IgD-negative memory B cell (primary cell): ENCODE measurements at regions not wholly inside any gene's neighbourhood (a gene's known extent, or its start where the extent isn't known, plus 50 kb on each side); places are given as distances from the start of the nearest gene placed in this dataset.

Source experiments
- H3K27ac Mint-ChIP-seq, 3 donors: one replicate each; pipeline ENCODE4 v1.8.0; 2020 to 2022; ENCODE audit warnings: mild to moderate bottlenecking in 3 of 3, mixed read lengths in 3 of 3, moderate library complexity in 1 of 3
- H3K27me3 Mint-ChIP-seq: one replicate; pipeline ENCODE4 v1.8.0; 2021; ENCODE audit warnings: mixed read lengths
- H3K36me3 Mint-ChIP-seq: one replicate; pipeline ENCODE4 v1.8.0; 2020; ENCODE audit warnings: mild to moderate bottlenecking, mixed read lengths
- H3K4me1 Mint-ChIP-seq, 3 donors: one replicate each; pipeline ENCODE4 v1.8.0; 2020 to 2022; ENCODE audit warnings: mixed read lengths in 3 of 3, mild to moderate bottlenecking in 1 of 3
- H3K4me3 Mint-ChIP-seq, 4 donors: one replicate each; pipeline ENCODE4 v1.8.0; 2020 to 2022; ENCODE audit warnings: mild to moderate bottlenecking in 4 of 4, mixed read lengths in 4 of 4, moderate library complexity in 3 of 4
- H3K9me3 Mint-ChIP-seq, 3 donors: one replicate each; pipeline ENCODE4 v1.8.0; 2020 to 2021; ENCODE audit warnings: mixed read lengths in 3 of 3, mild to moderate bottlenecking in 1 of 3

DNA sequence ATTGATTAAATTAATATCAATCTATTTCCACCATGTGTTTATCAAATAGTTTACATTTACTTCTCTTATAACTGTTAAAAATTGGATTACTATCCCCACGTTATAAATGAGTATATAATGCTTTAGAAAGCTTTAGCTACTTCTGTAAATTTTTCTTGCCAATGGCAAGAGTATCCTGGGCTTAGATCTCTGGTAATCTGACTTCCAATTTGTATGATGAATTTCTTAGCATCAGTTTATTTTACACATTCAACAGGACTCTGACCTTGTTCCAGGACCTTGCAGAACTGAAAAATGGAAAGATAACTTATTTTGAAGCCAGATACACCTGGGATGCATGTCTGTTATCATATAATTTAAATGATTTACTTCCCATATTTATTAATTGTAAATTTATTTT, 2759.4 kb downstream of the PCDH9 start:
- no peaks in the 10 kb centered on the region for H3K27me3 Mint-ChIP-seq

DNA sequence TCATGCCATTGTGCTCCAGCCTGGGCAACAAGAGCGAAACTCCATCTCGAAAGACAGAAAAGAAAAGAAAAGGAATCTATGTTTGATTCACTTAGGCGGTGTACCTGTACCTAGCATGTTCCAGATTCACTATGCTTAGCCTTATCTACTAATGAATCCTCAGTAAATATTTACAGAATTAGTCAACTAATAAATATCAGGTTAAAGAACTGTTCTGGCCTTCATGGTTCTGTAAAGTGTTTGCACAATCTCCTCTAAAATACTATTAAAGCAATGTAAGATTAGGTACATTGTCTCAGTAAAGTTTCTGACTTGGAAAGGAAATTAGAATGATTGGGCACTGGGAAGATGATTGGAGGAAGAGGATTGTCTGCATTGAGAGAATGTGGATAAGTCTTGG, 2770.4 kb downstream of the PCDH9 start:
- H3K27ac Mint-ChIP-seq: no peak overlapping the region
- no peak overlapping the region for H3K4me3 Mint-ChIP-seq
- H3K36me3 Mint-ChIP-seq: no peaks in the 10 kb centered on the region
- no peaks in the 10 kb centered on the region for H3K27me3 Mint-ChIP-seq
- H3K9me3 Mint-ChIP-seq: peaks cover 0 to 8% (median 0%) of the 10 kb centered on the region in 3 donors
- H3K4me1 Mint-ChIP-seq: no peaks in the 10 kb centered on the region

More for the DNA sequence above, 2759.4 kb downstream of the PCDH9 start:
- no peak overlapping the region for H3K4me3 Mint-ChIP-seq
- H3K4me1 Mint-ChIP-seq: peaks cover 0 to 2% (median 0%) of the 10 kb centered on the region in 3 donors
- H3K9me3 Mint-ChIP-seq: peaks cover 0 to 2% (median 0%) of the 10 kb centered on the region in 3 donors
- H3K36me3 Mint-ChIP-seq: no peaks in the 10 kb centered on the region
- no peak overlapping the region for H3K27ac Mint-ChIP-seq

DNA sequence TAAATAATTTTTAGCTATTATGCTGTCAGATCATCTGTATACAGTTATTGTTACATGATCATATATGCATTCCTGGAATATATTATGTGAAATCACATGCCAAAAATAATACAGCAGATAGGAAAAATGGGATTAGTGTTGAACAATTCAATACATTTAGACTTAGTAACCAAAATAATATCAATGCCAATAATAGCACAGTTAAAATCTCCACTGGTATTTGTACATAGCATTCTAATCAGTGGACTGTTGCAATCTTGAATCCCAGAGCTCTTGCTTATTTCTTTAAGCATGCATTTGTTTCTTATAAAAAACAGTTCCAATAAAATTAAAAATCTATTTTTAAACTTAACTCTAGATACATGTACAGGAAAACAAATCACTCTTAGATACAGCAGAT, 2772.2 kb downstream of the PCDH9 start:
- no peaks in the 10 kb centered on the region for H3K27me3 Mint-ChIP-seq
- H3K9me3 Mint-ChIP-seq: peaks cover 0 to 8% (median 0%) of the 10 kb centered on the region in 3 donors
- no peaks in the 10 kb centered on the region for H3K36me3 Mint-ChIP-seq
- no peak overlapping the region for H3K4me3 Mint-ChIP-seq
- no peaks in the 10 kb centered on the region for H3K4me1 Mint-ChIP-seq
- no peak overlapping the region for H3K27ac Mint-ChIP-seq

DNA sequence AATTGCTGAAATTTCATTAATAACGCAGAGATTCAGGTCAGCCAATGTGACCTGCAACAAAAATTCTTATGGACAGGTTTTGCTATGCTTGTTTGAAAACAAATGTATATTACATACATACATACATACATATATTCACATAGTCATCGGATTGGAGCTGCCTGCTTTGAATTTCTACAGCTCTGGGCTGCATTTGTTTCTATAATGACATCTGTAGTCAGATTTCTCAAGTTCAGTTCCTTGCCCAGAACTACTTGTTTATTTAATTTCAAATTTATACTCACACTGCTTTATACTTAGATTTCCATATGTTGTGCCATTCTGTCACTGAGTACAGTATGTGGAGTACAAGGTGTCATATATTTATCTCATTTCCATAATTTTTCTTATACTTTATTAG, 2775.0 kb downstream of the PCDH9 start:
- Mint-ChIP-seq H3K27ac (no peak overlapping the region), H3K9me3 (peaks cover 0 to 8% (median 0%) of the 10 kb centered on the region in 3 donors), H3K27me3 (no peaks in the 10 kb centered on the region), H3K4me3 (no peak overlapping the region), H3K36me3 (no peaks in the 10 kb centered on the region), H3K4me1 (no peaks in the 10 kb centered on the region)

DNA sequence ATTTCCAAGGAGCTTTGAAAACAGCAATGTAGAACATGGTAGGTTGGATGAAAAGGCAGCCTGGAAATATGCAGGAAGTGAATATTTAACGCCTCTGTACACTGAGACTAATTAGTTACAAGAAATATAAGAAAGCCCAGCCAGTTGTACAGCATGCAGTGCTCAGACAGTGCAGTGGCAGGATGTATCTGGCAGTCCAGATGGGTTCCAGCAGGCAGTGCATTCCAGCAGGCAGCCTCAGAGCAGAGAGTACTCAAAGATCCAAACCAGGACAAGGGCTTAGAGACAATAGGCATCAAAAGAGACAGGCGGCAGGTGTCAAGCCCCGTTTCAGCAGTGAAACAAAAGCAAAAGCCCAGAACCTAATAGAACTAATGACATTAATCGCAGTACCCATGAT, 2776.3 kb downstream of the PCDH9 start:
- Mint-ChIP-seq H3K36me3 (no peaks in the 10 kb centered on the region), H3K4me1 (no peaks in the 10 kb centered on the region), H3K27ac (no peak overlapping the region), H3K27me3 (no peaks in the 10 kb centered on the region), H3K9me3 (no peaks in the 10 kb centered on the region), H3K4me3 (no peak overlapping the region)

DNA sequence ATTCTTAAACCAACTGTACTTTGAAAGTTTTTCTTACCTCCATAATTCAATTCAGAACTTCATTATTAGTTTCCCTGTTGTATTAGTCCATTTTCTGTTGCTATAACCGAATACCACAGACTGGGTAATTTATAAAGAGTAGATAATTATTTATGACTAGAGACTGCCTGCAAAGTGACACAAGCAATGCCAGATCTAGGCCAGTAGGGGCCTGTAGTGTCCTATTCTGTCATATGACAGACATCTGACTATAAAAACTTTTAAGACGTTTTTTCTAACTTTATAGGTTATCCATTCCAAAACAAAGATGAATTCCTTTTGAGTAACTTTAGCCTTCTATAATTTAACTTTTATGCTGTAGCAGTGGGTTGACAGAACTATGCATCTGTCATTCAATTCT, 2783.8 kb downstream of the PCDH9 start:
- peaks cover 0 to 3% (median 0%) of the 10 kb centered on the region in 3 donors for H3K9me3 Mint-ChIP-seq
- H3K27me3 Mint-ChIP-seq: no peaks in the 10 kb centered on the region
- no peaks in the 10 kb centered on the region for H3K4me1 Mint-ChIP-seq
- no peak overlapping the region for H3K4me3 Mint-ChIP-seq
- no peaks in the 10 kb centered on the region for H3K36me3 Mint-ChIP-seq
- no peak overlapping the region for H3K27ac Mint-ChIP-seq

DNA sequence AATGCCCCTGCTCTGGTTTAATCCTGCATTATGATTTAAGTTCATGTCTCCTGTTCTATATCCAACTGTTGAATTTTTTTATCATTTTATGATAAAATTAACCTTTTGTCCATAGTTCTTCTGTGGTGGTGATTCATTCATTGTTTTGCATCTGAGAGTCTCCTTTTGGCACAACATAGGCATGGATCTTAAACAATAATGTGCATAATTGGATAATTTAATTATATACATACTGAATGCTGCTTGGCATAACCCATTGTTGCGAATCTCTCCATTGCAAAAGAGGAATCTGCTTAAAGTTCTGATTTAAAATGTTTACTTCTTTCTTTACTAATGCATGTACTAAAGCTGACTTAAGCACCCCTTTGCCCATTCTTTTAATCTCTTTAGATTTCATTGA, 2788.4 kb downstream of the PCDH9 start:
- no peak overlapping the region for H3K4me3 Mint-ChIP-seq
- peaks cover 0 to 3% (median 3%) of the 10 kb centered on the region in 3 donors for H3K9me3 Mint-ChIP-seq
- no peak overlapping the region for H3K27ac Mint-ChIP-seq
- H3K4me1 Mint-ChIP-seq: no peaks in the 10 kb centered on the region
- no peaks in the 10 kb centered on the region for H3K27me3 Mint-ChIP-seq
- H3K36me3 Mint-ChIP-seq: peaks cover 2% of the 10 kb centered on the region

DNA sequence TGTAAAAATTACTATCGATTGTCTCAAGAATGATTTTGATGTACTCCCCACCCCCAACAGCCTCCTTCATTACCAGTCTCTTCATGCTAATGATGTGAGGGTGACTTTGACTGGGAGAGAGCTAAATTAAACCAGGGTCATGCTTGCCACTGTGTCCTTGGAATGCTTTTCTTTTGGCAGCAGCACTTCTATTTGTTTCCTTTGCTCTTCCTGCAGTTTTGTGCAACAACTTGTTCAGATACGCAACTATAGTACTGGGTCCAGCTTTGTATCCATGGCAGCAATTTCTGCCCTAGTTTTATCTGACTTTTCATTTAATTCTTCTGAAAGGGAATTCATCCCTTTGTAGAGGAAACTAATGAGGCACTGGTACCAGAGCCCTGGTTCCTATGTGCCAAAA, 2792.1 kb downstream of the PCDH9 start:
- Mint-ChIP-seq H3K4me1 (no peaks in the 10 kb centered on the region), H3K27me3 (no peaks in the 10 kb centered on the region), H3K36me3 (peaks cover 2% of the 10 kb centered on the region), H3K4me3 (no peak overlapping the region), H3K27ac (no peak overlapping the region), H3K9me3 (peaks cover 0 to 10% (median 5%) of the 10 kb centered on the region in 3 donors)

DNA sequence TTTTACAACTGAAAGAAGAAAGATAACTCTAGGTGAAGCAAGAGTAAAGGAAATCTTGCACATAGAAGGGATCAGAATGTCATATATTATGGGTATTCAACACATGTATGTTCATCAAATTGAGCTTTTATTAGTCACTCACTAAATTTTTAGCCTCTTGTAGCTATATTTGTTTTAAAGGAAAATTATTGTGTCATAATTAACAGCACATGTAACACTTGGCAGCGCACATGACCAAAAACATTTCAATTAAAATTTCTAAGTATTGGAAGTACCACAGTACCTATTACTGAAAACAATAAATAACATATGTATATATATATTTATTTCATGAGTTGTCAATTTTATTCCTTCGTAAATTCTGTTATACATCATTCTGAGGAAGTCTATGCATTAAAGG, 2800.4 kb downstream of the PCDH9 start:
- Mint-ChIP-seq H3K9me3 (peaks cover 1 to 3% (median 3%) of the 10 kb centered on the region in 3 donors), H3K4me3 (no peak overlapping the region), H3K27ac (no peak overlapping the region), H3K4me1 (no peaks in the 10 kb centered on the region), H3K36me3 (no peaks in the 10 kb centered on the region), H3K27me3 (no peaks in the 10 kb centered on the region)

DNA sequence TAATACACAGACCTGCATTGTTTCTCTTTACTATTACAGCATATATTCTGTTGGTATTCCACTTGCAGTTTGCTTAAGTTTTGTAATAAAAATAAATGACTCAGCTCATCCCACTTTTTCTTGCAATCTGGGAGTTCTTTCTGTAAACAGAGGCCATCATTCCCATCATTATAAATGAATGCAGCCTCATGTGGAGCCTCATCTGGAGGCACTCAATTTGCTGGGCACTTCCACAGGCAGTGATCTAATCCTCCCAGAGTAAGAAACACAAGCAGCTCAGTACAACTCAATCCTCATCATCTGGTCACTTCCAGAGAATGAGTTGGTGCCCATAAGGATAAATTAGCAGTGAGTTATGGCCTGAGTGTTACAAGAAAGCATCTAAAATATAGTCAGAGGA, 2801.9 kb downstream of the PCDH9 start:
- H3K4me1 Mint-ChIP-seq: peaks cover 0 to 2% (median 0%) of the 10 kb centered on the region in 3 donors
- no peaks in the 10 kb centered on the region for H3K36me3 Mint-ChIP-seq
- H3K27ac Mint-ChIP-seq: no peak overlapping the region
- H3K9me3 Mint-ChIP-seq: peaks cover 3% of the 10 kb centered on the region in 3 donors
- no peaks in the 10 kb centered on the region for H3K27me3 Mint-ChIP-seq
- no peak overlapping the region for H3K4me3 Mint-ChIP-seq

DNA sequence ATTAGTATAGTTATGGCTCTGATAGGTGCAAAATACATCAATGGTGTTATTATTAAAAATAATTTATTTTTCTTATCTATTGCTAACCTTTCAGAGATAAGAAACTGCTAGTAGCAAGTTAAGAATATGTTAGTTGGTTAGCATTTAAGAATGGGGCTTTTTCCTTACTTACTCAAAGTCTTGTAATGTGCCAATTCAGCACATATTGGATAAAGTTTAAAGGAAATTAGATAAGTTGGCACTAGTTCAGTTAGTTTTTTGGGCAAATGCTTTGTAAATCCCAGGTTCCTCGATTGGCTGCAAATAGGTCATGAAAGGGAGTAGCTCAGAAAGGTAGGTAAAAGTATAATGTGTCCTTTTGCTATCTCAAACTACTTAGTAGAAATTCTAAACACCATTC, 2806.7 kb downstream of the PCDH9 start:
- Mint-ChIP-seq H3K4me1 (peaks cover 0 to 2% (median 0%) of the 10 kb centered on the region in 3 donors), H3K36me3 (no peaks in the 10 kb centered on the region), H3K9me3 (peaks cover 0 to 6% (median 3%) of the 10 kb centered on the region in 3 donors), H3K27me3 (no peaks in the 10 kb centered on the region), H3K27ac (no peak overlapping the region), H3K4me3 (no peak overlapping the region)

DNA sequence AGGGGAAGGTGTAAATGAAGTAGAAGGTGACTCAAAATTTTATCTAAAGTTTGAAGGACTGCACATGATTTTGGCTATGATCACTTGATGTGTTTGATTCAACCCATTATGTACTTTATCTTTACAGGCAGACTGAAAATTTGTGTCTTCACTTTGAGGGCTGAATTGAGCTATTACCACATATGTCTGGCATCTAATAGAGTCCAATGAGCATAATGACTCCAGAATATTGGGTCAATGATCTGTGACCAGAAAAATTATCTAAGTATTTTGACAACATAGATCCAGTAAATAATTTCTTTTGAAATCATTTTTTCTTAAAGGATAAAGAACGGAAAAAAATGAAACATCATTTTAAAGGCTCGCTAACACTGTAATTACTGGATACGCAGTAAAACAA, 2810.0 kb downstream of the PCDH9 start:
- Mint-ChIP-seq H3K4me3 (no peak overlapping the region), H3K27ac (no peak overlapping the region), H3K9me3 (peaks cover 0 to 4% (median 0%) of the 10 kb centered on the region in 3 donors), H3K36me3 (no peaks in the 10 kb centered on the region), H3K4me1 (peaks cover 0 to 2% (median 0%) of the 10 kb centered on the region in 3 donors), H3K27me3 (no peaks in the 10 kb centered on the region)

DNA sequence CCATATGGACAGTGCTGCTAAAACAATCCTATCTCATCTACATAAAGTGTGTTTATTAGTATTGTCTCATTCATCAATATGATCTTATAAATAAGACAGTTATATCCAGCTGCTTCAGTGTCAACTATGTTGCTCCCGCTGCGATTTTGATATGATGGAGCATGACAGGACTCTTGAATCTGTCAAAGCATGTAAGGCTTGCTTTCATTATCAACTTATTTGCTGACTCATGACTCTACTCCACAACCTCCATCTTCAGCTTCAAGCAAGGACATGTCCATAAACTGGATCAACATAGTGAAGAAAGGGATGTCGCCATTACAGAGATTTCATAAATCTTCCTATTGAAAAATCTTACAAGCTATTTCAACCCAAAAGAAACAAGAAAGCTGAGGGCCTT, 2812.6 kb downstream of the PCDH9 start:
- peaks cover 0 to 4% (median 3%) of the 10 kb centered on the region in 3 donors for H3K9me3 Mint-ChIP-seq
- no peaks in the 10 kb centered on the region for H3K4me1 Mint-ChIP-seq
- H3K27me3 Mint-ChIP-seq: no peaks in the 10 kb centered on the region
- H3K27ac Mint-ChIP-seq: no peak overlapping the region
- H3K36me3 Mint-ChIP-seq: no peaks in the 10 kb centered on the region
- H3K4me3 Mint-ChIP-seq: no peak overlapping the region

DNA sequence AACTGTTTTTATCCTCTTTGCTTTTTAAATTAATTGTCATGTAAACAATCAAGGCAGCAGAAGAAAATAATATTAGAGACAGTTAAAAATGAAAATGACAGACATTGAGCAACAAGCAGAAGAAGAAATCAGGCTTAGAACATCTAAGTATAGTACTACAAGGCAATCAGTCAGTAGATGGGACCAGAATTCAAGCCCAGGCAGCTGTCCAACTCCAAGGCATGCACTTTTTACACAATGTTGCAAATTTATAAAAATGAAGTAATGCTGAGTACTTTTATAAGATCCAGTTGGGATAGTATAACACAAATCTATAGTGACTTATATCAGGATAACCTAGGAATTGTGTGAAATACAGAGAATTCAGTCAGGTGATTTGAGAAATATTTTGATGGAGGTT, 2815.8 kb downstream of the PCDH9 start:
- H3K4me1 Mint-ChIP-seq: no peaks in the 10 kb centered on the region
- H3K4me3 Mint-ChIP-seq: no peak overlapping the region
- H3K27me3 Mint-ChIP-seq: no peaks in the 10 kb centered on the region
- H3K36me3 Mint-ChIP-seq: no peaks in the 10 kb centered on the region
- H3K27ac Mint-ChIP-seq: no peak overlapping the region
- H3K9me3 Mint-ChIP-seq: peaks cover 0 to 4% (median 0%) of the 10 kb centered on the region in 3 donors

DNA sequence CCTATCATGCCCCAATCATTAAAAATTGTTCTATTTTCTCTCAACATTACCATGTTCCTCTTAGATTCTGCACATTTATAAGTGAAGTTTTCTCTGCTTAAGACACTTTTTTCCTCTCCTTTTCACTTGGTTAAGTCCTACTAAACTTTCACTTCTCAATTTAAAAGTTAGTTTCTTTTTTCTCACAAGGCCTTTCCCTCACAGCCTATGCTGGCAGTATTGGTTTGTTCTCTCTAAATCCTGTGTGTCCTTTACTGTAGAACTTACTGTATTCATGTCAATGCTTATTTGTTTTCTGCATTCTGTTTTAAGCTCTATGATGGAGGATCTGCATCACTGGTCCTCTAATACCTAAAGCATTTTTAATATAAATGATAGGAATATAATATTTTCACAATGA, 2816.6 kb downstream of the PCDH9 start:
- Mint-ChIP-seq H3K4me1 (no peaks in the 10 kb centered on the region), H3K27ac (no peak overlapping the region), H3K4me3 (no peak overlapping the region), H3K27me3 (no peaks in the 10 kb centered on the region), H3K36me3 (no peaks in the 10 kb centered on the region), H3K9me3 (peaks cover 0 to 8% (median 2%) of the 10 kb centered on the region in 3 donors)

DNA sequence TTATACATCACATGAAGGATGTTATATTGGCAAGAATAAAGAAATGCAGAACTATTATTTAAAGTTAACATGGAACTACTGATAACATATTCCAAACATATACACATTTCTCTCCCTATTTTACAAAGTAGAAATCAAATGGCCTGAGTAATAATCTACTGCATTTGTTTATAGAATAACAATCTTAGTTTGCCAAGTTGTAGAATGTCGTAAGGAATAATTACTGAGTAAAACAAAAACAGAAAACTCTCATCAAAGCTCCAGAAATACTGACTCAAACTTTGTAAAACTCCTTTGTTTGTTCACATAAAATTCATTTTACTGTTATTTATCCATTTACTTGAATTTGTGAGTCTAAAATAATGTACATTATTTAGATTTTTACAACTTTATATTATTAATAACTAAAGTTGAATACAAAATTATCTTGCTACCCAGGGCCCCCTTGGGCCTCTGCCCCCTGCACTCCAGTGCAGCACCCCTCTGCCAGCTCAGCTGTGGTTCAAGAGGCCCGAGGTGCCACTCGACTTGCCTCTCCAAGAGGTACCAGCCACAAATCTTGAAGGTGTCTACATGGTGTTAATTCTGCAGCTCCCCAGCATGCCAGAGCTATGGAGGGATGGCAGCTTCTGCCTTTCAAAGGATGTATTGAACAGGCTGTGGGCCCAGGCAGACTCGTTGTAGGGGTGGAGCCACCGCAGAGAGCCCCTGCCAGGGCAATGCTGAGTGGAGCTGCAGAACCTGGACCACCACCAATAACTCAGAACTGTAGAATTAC, 2819.7 kb downstream of the PCDH9 start:
- no peak overlapping the region for H3K27ac Mint-ChIP-seq
- H3K4me3 Mint-ChIP-seq: no peak overlapping the region
- H3K27me3 Mint-ChIP-seq: no peaks in the 10 kb centered on the region
- no peaks in the 10 kb centered on the region for H3K4me1 Mint-ChIP-seq
- H3K9me3 Mint-ChIP-seq: peaks cover 0 to 8% (median 5%) of the 10 kb centered on the region in 3 donors
- no peaks in the 10 kb centered on the region for H3K36me3 Mint-ChIP-seq
